Testis (tissue), 2 donors: ENCODE measurements at regions not wholly inside any gene's neighbourhood (a gene's known extent, or its start where the extent isn't known, plus 50 kb on each side); places are given as distances from the start of the nearest gene placed in this dataset.

Experiments used
- DNase-seq: peaks from one replicate; pipeline ENCODE4 v3.0.0-alpha.2; 2019
- H3K27ac ChIP-seq, 2 donors: fragments of 200-600 bp; sonication (generic); one replicate each; pipeline ENCODE4 v1.5.1; 2019
- H3K27me3 ChIP-seq: fragments of 200-600 bp; sonication (generic); one replicate; pipeline ENCODE4 v1.5.1; 2019
- H3K36me3 ChIP-seq: fragments of 200-600 bp; sonication (generic); one replicate; pipeline ENCODE4 v1.5.1; 2017; ENCODE audit warnings: low read depth; ENCODE audit errors: missing control alignments
- H3K4me1 ChIP-seq: fragments of 200-600 bp; sonication (generic); one replicate; pipeline ENCODE4 v1.5.1; 2019
- H3K4me3 ChIP-seq, 2 donors: fragments of 200-600 bp; sonication (generic); one replicate each; pipeline ENCODE4 v1.5.1; 2017 to 2019
- H3K9me3 ChIP-seq: fragments of 200-600 bp; sonication (generic); one replicate; pipeline ENCODE4 v1.5.1; 2017
- POLR2A ChIP-seq: fragments of 450-650 bp; IDR thresholded peaks from one replicate; pipeline ENCODE4 v1.6.1; 2017; ENCODE audit warnings: antibody characterized with exemption, mild to moderate bottlenecking, moderate library complexity
- WGBS, 2 donors: methylation state at CpG; one replicate each; pipeline ENCODE4 v1.1.5; 2018; 5-methylcytosine and 5-hydroxymethylcytosine counted together
- intact Hi-C: fragments of 100-400 bp; cut with DNase I; formaldehyde crosslinking; loops from one replicate; pipeline ENCODE4 v1.15.1; 2023; ENCODE audit warnings: low total_unique reads
- TF ChIP-seq, protein P1 (sequence below), 3 experiments: fragments of 450-650 bp in 2 of 3; fragments of 200-600 bp in 1 of 3; sonication (generic) in 1 of 3; IDR thresholded peaks; one replicate each; pipeline ENCODE4 v1.5.1; 2016 to 2019; ENCODE audit warnings: antibody characterized with exemption in 3 of 3, mild to moderate bottlenecking in 2 of 3, moderate library complexity in 1 of 3

DNA sequence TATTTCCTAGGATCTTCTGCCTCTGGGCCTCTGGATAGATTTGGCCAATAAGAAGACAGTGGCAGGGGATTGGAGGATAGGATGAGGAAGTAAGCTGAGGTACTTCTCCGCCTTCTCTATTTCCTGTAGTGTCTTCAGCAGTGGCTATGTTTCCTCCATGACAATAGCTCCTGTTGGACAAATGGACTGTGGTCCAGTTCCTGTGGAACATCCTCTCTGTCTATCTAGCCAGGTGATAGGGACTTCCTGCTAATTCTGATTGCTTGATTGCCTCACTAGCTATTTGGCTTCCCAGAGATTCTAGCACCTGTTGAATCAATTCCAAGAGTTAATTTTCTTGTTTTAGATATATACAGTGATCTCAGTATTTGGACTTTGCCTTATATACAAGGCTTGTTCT lies 456.2 kb upstream of the NECTIN3 start:
- Histone ChIP-seq H3K4me1 (no peaks in the 10 kb centered on the region), H3K27me3 (no peaks in the 10 kb centered on the region), H3K4me3 (no peak overlapping the region), H3K27ac (no peak overlapping the region), H3K36me3 (no peaks in the 10 kb centered on the region), H3K9me3 (no peaks in the 10 kb centered on the region)
- WGBS, 2 donors, result 100% methylated on average over 1 of the region's 1 CpG
- intact Hi-C loops, result no loop called here
- no peak for DNase-seq
- TF ChIP-seq POLR2A, result no peak
- TF ChIP-seq, protein P1, sequence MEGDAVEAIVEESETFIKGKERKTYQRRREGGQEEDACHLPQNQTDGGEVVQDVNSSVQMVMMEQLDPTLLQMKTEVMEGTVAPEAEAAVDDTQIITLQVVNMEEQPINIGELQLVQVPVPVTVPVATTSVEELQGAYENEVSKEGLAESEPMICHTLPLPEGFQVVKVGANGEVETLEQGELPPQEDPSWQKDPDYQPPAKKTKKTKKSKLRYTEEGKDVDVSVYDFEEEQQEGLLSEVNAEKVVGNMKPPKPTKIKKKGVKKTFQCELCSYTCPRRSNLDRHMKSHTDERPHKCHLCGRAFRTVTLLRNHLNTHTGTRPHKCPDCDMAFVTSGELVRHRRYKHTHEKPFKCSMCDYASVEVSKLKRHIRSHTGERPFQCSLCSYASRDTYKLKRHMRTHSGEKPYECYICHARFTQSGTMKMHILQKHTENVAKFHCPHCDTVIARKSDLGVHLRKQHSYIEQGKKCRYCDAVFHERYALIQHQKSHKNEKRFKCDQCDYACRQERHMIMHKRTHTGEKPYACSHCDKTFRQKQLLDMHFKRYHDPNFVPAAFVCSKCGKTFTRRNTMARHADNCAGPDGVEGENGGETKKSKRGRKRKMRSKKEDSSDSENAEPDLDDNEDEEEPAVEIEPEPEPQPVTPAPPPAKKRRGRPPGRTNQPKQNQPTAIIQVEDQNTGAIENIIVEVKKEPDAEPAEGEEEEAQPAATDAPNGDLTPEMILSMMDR (IDR thresholded peaks at IDR 0.05), result no peak

DNA sequence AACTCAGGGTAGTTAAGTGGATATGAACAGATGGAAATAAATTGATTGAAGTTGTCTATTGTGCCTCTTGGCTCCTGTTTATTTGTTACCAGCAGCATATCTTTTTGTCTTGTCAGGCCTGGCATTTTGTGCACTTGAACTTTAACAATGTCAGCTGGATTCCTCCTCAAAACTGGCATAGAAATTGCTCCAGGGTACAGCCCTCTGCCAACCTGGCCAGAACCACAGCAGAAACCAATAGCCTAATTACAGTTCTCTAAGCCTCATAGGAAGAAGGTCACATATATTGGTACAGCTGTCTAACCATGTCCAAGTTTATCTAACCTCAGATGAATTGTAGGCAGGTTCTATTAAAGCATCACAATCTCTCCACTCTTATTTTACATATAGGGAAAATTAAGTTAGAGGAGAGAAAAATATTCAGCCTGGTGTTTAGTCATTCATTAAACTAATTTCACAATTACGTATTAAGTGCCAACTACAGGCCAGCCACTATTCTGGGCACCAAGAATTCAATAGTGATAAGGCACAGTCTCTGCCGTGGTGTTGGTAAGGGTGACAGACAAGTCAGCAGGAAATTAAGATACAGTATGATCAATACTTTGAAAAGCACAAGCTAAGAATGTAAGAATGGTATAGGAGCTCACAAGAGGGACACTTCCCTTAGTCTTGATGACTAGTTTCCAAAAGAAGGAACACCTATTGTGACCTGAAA lies 452.9 kb upstream of the NECTIN3 start:
- Histone ChIP-seq H3K27me3 (no peaks in the 10 kb centered on the region), H3K36me3 (no peaks in the 10 kb centered on the region), H3K27ac (no peak overlapping the region), H3K4me1 (no peaks in the 10 kb centered on the region), H3K9me3 (no peaks in the 10 kb centered on the region), H3K4me3 (no peak overlapping the region)
- DNase-seq, result no peak
- no peak for TF ChIP-seq POLR2A
- TF ChIP-seq, protein P1 (IDR thresholded peaks at IDR 0.05), result no peak
- intact Hi-C loops, result no loop called here
- 86 to 95% methylated on average over 2 of the region's 2 CpGs for WGBS, 2 donors

DNA sequence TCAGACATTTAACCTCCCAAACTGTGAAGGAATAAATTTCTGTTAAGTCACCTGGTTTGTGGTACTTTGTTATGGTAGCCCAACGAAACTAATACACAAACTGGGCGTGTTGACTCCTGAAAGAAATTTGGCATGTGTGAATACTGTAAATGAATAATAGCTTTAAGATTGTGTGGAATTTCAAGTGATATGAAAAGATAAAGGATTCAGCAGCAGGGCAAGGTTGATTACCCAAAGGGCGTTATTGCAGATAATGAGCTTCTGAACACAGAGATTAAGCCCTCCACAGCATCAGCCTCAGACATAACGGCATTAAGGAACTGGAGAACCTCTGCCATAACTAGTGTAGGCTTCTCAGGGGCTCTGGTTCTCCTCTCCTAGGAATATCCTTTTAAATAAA lies 451.5 kb upstream of the NECTIN3 start:
- no peak for DNase-seq
- WGBS, 2 donors, result 46 to 52% methylated on average over 4 of the region's 4 CpGs
- H3K36me3 ChIP-seq, result no peaks in the 10 kb centered on the region
- no peaks in the 10 kb centered on the region for H3K4me1 ChIP-seq
- no peak overlapping the region for H3K4me3 ChIP-seq
- intact Hi-C loops, result no loop called here
- H3K27me3 ChIP-seq, result no peaks in the 10 kb centered on the region
- TF ChIP-seq POLR2A, result no peak
- H3K27ac ChIP-seq, result no peak overlapping the region
- H3K9me3 ChIP-seq, result no peaks in the 10 kb centered on the region

DNA sequence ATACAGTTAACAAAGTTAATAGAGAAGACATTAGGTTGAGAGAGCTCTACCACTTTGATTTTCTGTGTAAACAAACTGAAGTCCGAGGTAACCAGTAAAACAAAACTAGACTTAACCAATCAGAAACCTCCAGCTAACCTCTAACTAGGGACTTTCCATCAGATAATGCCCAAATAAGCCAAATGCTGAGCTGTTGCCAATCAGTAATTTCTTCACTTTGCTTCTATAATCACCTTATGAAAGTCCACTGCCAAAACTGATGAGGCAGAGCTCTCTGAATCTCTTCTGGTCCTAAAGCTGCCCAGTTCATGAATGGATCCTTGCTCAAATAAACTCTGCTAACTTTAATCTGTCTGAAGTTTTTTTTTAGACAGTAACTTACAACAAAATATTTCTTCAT lies 448.0 kb upstream of the NECTIN3 start:
- no peak for DNase-seq
- Histone ChIP-seq H3K27ac (no peak overlapping the region), H3K4me3 (no peak overlapping the region), H3K36me3 (no peaks in the 10 kb centered on the region), H3K9me3 (no peaks in the 10 kb centered on the region), H3K27me3 (no peaks in the 10 kb centered on the region), H3K4me1 (no peaks in the 10 kb centered on the region)
- TF ChIP-seq POLR2A, result no peak
- TF ChIP-seq, protein P1 (IDR thresholded peaks at IDR 0.05), result no peak
- intact Hi-C loops, result no loop called here
- 88 to 93% methylated on average over 1 of the region's 1 CpG for WGBS, 2 donors

DNA sequence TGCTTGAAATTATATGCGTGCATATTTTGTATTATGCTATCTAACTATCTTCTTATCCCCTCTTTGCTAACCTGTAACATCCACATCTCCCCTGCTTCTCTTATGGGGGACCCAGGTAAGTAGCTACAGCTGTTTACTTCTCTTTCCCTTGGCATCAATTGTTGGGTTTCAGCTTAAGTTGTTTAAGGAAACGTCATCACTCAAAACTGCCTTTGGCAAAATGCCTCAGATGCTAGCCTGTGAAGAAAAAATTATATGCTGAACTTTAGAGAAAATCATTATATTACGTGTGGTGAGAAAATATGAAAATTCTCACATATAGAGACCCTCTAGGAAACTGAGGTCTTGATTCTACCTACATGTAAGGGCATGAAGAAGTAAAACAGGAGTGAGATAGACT lies 447.0 kb upstream of the NECTIN3 start:
- WGBS, 2 donors, result 43 to 46% methylated on average over 3 of the region's 3 CpGs
- no peak overlapping the region for H3K27ac ChIP-seq
- H3K27me3 ChIP-seq, result no peaks in the 10 kb centered on the region
- TF ChIP-seq, protein P1 (IDR thresholded peaks at IDR 0.05), result no peak
- no peak for TF ChIP-seq POLR2A
- intact Hi-C loops, result no loop called here
- no peak for DNase-seq
- no peaks in the 10 kb centered on the region for H3K9me3 ChIP-seq
- no peaks in the 10 kb centered on the region for H3K36me3 ChIP-seq
- H3K4me1 ChIP-seq, result no peaks in the 10 kb centered on the region
- no peak overlapping the region for H3K4me3 ChIP-seq
